Spleen (tissue), 11 donors: ENCODE measurements at regions not wholly inside any gene's neighbourhood (a gene's known extent, or its start where the extent isn't known, plus 50 kb on each side); places are given as distances from the start of the nearest gene placed in this dataset.

Source experiments
- DNase-seq: peaks from one replicate; pipeline ENCODE4 v3.0.0-alpha.2; 2020
- H3K27ac ChIP-seq, 8 donors: fragments of 200-600 bp; sonication (generic) in 7 of 8; 1 replicate in 4 of 8; 2 replicates in 4 of 8; pipeline versions ENCODE4 v1.5.0 to v1.8.0; 2016 to 2021; ENCODE audit warnings: inconsistent platforms in 4 of 8, mild to moderate bottlenecking in 4 of 8, moderate library complexity in 1 of 8
- H3K27me3 ChIP-seq, 7 donors: fragments of 200-600 bp; sonication (generic) in 6 of 7; replicated peaks in 1 of 7; 1 replicate in 4 of 7; 2 replicates in 3 of 7; pipeline versions ENCODE4 v1.5.0 to v1.8.0; 2016 to 2021; ENCODE audit warnings: inconsistent platforms in 3 of 7, mild to moderate bottlenecking in 1 of 7
- H3K36me3 ChIP-seq, 6 donors: fragments of 200-600 bp; sonication (generic) in 5 of 6; 1 replicate in 4 of 6; 2 replicates in 2 of 6; pipeline versions ENCODE4 v1.5.0 to v1.8.0; 2016 to 2021; ENCODE audit warnings: inconsistent platforms in 2 of 6
- H3K4me1 ChIP-seq, 6 donors: fragments of 200-600 bp; sonication (generic) in 5 of 6; 1 replicate in 3 of 6; 2 replicates in 3 of 6; pipeline versions ENCODE4 v1.5.0 to v1.8.0; 2016 to 2021; ENCODE audit warnings: inconsistent platforms in 3 of 6
- H3K4me3 ChIP-seq, 8 donors: fragments of 200-600 bp; sonication (generic) in 7 of 8; 1 replicate in 4 of 8; 2 replicates in 4 of 8; pipeline versions ENCODE4 v1.5.0 to v1.8.0; 2016 to 2021; ENCODE audit warnings: inconsistent platforms in 4 of 8, mild to moderate bottlenecking in 4 of 8, moderate library complexity in 2 of 8
- H3K9me3 ChIP-seq, 8 donors: fragments of 200-600 bp; sonication (generic) in 7 of 8; 1 replicate in 4 of 8; 2 replicates in 4 of 8; pipeline versions ENCODE4 v1.5.0 to v1.8.0; 2016 to 2021; ENCODE audit warnings: inconsistent platforms in 4 of 8
- POLR2A ChIP-seq, 3 donors: fragments of 450-650 bp; IDR thresholded peaks; one replicate each; pipeline ENCODE4 v1.5.1; 2017; ENCODE audit warnings: antibody characterized with exemption in 3 of 3, mild to moderate bottlenecking in 1 of 3
- POLR2AphosphoS5 ChIP-seq, 3 donors: sonication (generic); formaldehyde crosslinking; IDR thresholded peaks; one replicate each; pipeline ENCODE4 v1.5.1; 2017; ENCODE audit warnings: antibody characterized with exemption in 3 of 3
- WGBS, 5 donors: extraction: QIAGEN DNeasy Blood & Tissue Kit in 3 of 5; methylation state at CpG; one replicate each; pipeline versions ENCODE4 v1.1.5 to v1.1.7; 2013 to 2018; 5-methylcytosine and 5-hydroxymethylcytosine counted together
- intact Hi-C: fragments of 100-400 bp; cut with DNase I; formaldehyde crosslinking; loops from one replicate; pipeline ENCODE4 v1.15.0; 2023; ENCODE audit warnings: low total_unique reads
- TF ChIP-seq, protein P1 (sequence below), 11 experiments: fragments of 200-600 bp in 7 of 11; fragments of 450-650 bp in 4 of 11; sonication (generic) in 4 of 11; IDR thresholded peaks in 8 of 11; conservative IDR thresholded peaks in 3 of 11; 1 replicate in 7 of 11; 2 replicates in 4 of 11; pipeline versions ENCODE4 v1.4.0 to v1.8.0; 2016 to 2021; ENCODE audit warnings: antibody characterized with exemption in 11 of 11, inconsistent platforms in 4 of 11, mild to moderate bottlenecking in 1 of 11
- donor health status: healthy with polysubstance abuse.
- donor health status: DM: no; HTN: no; CAD: no; lungs with moderate emphysema.
- donor health status: DM: no; HTN: no; CAD: no.
- donor health status: Bipolar disorder and iron deficiency.
- donor health status: healthy.
- donor health status: DM: no; HTN: no; CAD: no.
- donor health status: DM: yes; HTN: yes; CAD: no.

DNA sequence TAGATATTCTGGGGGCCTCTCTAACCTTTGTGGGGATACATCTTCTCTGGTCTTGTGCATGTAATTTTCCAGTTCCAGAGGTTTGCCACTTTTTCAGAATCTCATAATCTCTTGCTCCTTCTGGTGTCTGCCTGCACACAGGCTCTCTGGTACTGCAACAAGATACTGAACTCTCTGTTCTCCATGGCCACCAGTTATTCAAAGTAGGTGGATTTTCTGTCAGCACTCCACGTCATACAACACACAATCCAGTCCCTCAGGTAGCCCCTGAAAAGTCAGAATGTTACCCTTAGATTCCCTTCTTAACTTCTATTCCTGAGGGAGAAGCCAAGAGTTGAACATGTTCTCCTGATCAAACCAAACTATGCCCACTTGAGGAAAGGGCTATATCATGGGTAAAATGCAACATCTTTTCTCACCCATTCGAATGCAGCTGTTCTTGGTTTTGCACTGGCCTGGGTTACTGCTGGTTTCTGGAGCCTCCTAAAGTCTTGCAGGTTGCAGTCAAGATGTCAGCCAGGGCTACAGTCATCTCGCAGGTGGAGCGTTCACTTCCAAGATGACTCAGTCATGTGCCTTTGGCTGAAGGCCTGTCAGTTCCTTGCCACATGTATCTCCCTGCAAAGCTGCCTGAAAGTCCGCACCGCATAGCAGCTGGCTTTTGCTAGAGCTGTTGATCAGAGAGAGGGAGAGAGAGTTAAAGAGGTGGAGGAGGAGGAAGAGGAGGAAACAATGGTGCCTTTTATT, 57.7 kb upstream of the TUBA3C start:
- Histone ChIP-seq H3K36me3 (no peaks in the 10 kb centered on the region), H3K9me3 (peaks cover 0 to 10% (median under 1%) of the 10 kb centered on the region in 8 donors), H3K27me3 (no peaks in the 10 kb centered on the region), H3K27ac (no peak overlapping the region), H3K4me1 (no peaks in the 10 kb centered on the region), H3K4me3 (no peak overlapping the region)
- WGBS, 5 donors: 60 to 69% (median 67%) methylated on average over 6 of the region's 6 CpGs
- DNase-seq: peak; percentile 10
- TF ChIP-seq, protein P1, sequence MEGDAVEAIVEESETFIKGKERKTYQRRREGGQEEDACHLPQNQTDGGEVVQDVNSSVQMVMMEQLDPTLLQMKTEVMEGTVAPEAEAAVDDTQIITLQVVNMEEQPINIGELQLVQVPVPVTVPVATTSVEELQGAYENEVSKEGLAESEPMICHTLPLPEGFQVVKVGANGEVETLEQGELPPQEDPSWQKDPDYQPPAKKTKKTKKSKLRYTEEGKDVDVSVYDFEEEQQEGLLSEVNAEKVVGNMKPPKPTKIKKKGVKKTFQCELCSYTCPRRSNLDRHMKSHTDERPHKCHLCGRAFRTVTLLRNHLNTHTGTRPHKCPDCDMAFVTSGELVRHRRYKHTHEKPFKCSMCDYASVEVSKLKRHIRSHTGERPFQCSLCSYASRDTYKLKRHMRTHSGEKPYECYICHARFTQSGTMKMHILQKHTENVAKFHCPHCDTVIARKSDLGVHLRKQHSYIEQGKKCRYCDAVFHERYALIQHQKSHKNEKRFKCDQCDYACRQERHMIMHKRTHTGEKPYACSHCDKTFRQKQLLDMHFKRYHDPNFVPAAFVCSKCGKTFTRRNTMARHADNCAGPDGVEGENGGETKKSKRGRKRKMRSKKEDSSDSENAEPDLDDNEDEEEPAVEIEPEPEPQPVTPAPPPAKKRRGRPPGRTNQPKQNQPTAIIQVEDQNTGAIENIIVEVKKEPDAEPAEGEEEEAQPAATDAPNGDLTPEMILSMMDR (IDR thresholded peaks at IDR 0.05 in 8 of 11, conservative IDR thresholded peaks at IDR 0.05 in 3 of 11): no peak
- no peak for TF ChIP-seq POLR2A (IDR thresholded peaks at IDR 0.05)
- no peak for TF ChIP-seq POLR2AphosphoS5 (IDR thresholded peaks at IDR 0.05)
- intact Hi-C loops: no loop called here
